HG03060 (cell line): ENCODE measurements at regions not wholly inside any gene's neighbourhood (a gene's known extent, or its start where the extent isn't known, plus 50 kb on each side); places are given as distances from the start of the nearest gene placed in this dataset.
"Not testable (repeated sequence)": the region's sequence is repeated elsewhere in the genome, so short reads cannot be mapped to it uniquely, and the experiment has no call there.

Experiments
- ATAC-seq: cut with Tn5 transposase; IDR thresholded peaks from one replicate; pipeline ENCODE4 v1.9.1; 2021; ENCODE audit warnings: low read depth, moderate number of reproducible peaks; ENCODE audit not compliant: unreplicated experiment

- ATAC-seq: not testable (repeated sequence)
Observed at GRCh38 chr5:113715921-113716320, 202.4 kb downstream of the YTHDC2 start.

- no peak for ATAC-seq
Observed at GRCh38 chr5:113719549-113719948, 206.1 kb downstream of the YTHDC2 start.

GRCh38 chr5:113721171-113721570 lies 207.7 kb downstream of the YTHDC2 start:
- no peak for ATAC-seq

GRCh38 chr5:113723021-113723420 lies 209.5 kb downstream of the YTHDC2 start:
- ATAC-seq: no peak

GRCh38 chr5:113735751-113736150 lies 222.3 kb downstream of the YTHDC2 start:
- ATAC-seq: no peak

- no peak for ATAC-seq
Observed at GRCh38 chr5:113742176-113742575, 228.7 kb downstream of the YTHDC2 start.

- ATAC-seq: no peak
Observed at GRCh38 chr5:113742639-113743038, 229.1 kb downstream of the YTHDC2 start.

GRCh38 chr5:113748403-113748802 lies 234.9 kb downstream of the YTHDC2 start:
- ATAC-seq: no peak

GRCh38 chr5:113749334-113749733 lies 235.8 kb downstream of the YTHDC2 start:
- no peak for ATAC-seq

GRCh38 chr5:113753182-113753581 lies 239.7 kb downstream of the YTHDC2 start:
- ATAC-seq: not testable (repeated sequence)

- no peak for ATAC-seq
Observed at GRCh38 chr5:113755516-113755915, 242.0 kb downstream of the YTHDC2 start.

GRCh38 chr5:113757508-113757907 lies 244.0 kb downstream of the YTHDC2 start:
- ATAC-seq: no peak

- no peak for ATAC-seq
Observed at GRCh38 chr5:113759505-113759904, 246.0 kb downstream of the YTHDC2 start.

GRCh38 chr5:113760486-113760885 lies 247.0 kb downstream of the YTHDC2 start:
- ATAC-seq: no peak

GRCh38 chr5:113761594-113761993 lies 248.1 kb downstream of the YTHDC2 start:
- ATAC-seq: no peak

GRCh38 chr5:113764382-113764781 lies 250.9 kb downstream of the YTHDC2 start:
- no peak for ATAC-seq

GRCh38 chr5:113766827-113767226 lies 253.3 kb downstream of the YTHDC2 start:
- not testable (repeated sequence) for ATAC-seq

GRCh38 chr5:113770648-113771047 lies 257.2 kb downstream of the YTHDC2 start:
- no peak for ATAC-seq

- ATAC-seq: no peak
Observed at GRCh38 chr5:113771483-113771882, 258.0 kb downstream of the YTHDC2 start.

- ATAC-seq: no peak
Observed at GRCh38 chr5:113776168-113776567, 262.7 kb downstream of the YTHDC2 start.

- ATAC-seq: no peak
Observed at GRCh38 chr5:113776832-113777525, 263.5 kb downstream of the YTHDC2 start.

GRCh38 chr5:113778147-113778546 lies 264.7 kb downstream of the YTHDC2 start:
- ATAC-seq: no peak
